HEK293 (cell line): ENCODE measurements at regions not wholly inside any gene's neighbourhood (a gene's known extent, or its start where the extent isn't known, plus 50 kb on each side); places are given as distances from the start of the nearest gene placed in this dataset.

Source experiments
- CTCF ChIA-PET: fragments of 350-600 bp; formaldehyde crosslinking; extraction: SDS; loops from one replicate; lab custom pipeline; 2021; ENCODE audit warnings: antibody characterized with exemption; lab: Yijun Ruan, JAX
- POLR2A ChIA-PET: fragments of 300-600 bp; formaldehyde crosslinking; extraction: SDS; loops from one replicate; lab custom pipeline; 2020; ENCODE audit warnings: antibody characterized with exemption, inconsistent platforms; lab: Yijun Ruan, JAX
- H3K27ac ChIP-seq: fragments of 200-500 bp; sonication (Bioruptor generic); 2 replicates; pipeline ENCODE4 v1.5.1; 2014; ENCODE audit warnings: low read depth, low read length, control low read depth, inconsistent platforms; ENCODE audit errors: extremely low read depth
- H3K36me3 ChIP-seq, 2 experiments: fragments of 200-500 bp in 1 of 2; sonication (Bioruptor generic) in 1 of 2; 1 replicate in 1 of 2; 2 replicates in 1 of 2; pipeline ENCODE4 v1.5.1; 2014 to 2017; ENCODE audit warnings: inconsistent platforms in 2 of 2, low read length in 2 of 2; ENCODE audit not compliant: control insufficient read depth in 2 of 2, insufficient read depth in 1 of 2
- H3K4me1 ChIP-seq: fragments of 200-500 bp; sonication (Bioruptor generic); 2 replicates; pipeline ENCODE4 v1.5.1; 2014; ENCODE audit warnings: mild to moderate bottlenecking, low read length, inconsistent platforms; ENCODE audit not compliant: control insufficient read depth, insufficient read depth
- H3K4me3 ChIP-seq: 2 replicates; pipeline ENCODE4 v1.5.1; 2011; ENCODE audit warnings: low read depth, mild to moderate bottlenecking, control low read depth, low read length, moderate library complexity
- H3K9me3 ChIP-seq: fragments of 200-500 bp; sonication (Bioruptor generic); 2 replicates; pipeline ENCODE4 v1.5.1; 2014; ENCODE audit warnings: low read depth, low read length, inconsistent platforms; ENCODE audit not compliant: control insufficient read depth, insufficient read depth
- GLI2 ChIP-seq: fragments of 450-650 bp; formaldehyde crosslinking; IDR thresholded peaks from 2 replicates; pipeline ENCODE4; 2017; ENCODE audit warnings: missing biosample characterization, missing genetic modification characterization, low read depth, borderline replicate concordance
- GLIS1 ChIP-seq: fragments of 450-650 bp; formaldehyde crosslinking; IDR thresholded peaks from 2 replicates; pipeline ENCODE4 v1.5.1; 2016; ENCODE audit warnings: missing biosample characterization, missing genetic modification characterization
- IKZF3 ChIP-seq: fragments of 450-650 bp; IDR thresholded peaks from 2 replicates; pipeline ENCODE4 v1.5.0; 2018; ENCODE audit warnings: missing biosample characterization, mild to moderate bottlenecking, missing genetic modification characterization, moderate library complexity
- KLF7 ChIP-seq: fragments of 450-650 bp; formaldehyde crosslinking; IDR thresholded peaks from 2 replicates; pipeline ENCODE4 v1.5.1; 2016; ENCODE audit warnings: missing biosample characterization, missing genetic modification characterization, borderline replicate concordance
- OSR2 ChIP-seq: fragments of 450-650 bp; formaldehyde crosslinking; IDR thresholded peaks from 2 replicates; pipeline ENCODE4 v1.5.1; 2016; ENCODE audit warnings: missing biosample characterization, missing genetic modification characterization
- TSHZ1 ChIP-seq: fragments of 450-650 bp; formaldehyde crosslinking; IDR thresholded peaks from 2 replicates; pipeline ENCODE4 v1.5.1; 2016; ENCODE audit warnings: missing biosample characterization, missing genetic modification characterization, borderline replicate concordance
- ZNF274 ChIP-seq, 2 experiments: fragments of 200-500 bp in 1 of 2; fragments of 450-650 bp in 1 of 2; sonication (Bioruptor generic) in 1 of 2; formaldehyde crosslinking in 1 of 2; IDR thresholded peaks; 2 replicates each; pipeline versions ENCODE4 v1.5.1 to v1.6.1; 2014 to 2016; ENCODE audit warnings: borderline replicate concordance in 1 of 2, inconsistent platforms in 1 of 2, low read length in 1 of 2, missing biosample characterization in 1 of 2, missing genetic modification characterization in 1 of 2
- ZNF404 ChIP-seq: fragments of 450-650 bp; formaldehyde crosslinking; IDR thresholded peaks from 2 replicates; pipeline ENCODE4 v1.5.1; 2017; ENCODE audit warnings: missing biosample characterization, missing genetic modification characterization
- ZNF510 ChIP-seq: fragments of 450-650 bp; formaldehyde crosslinking; IDR thresholded peaks from 2 replicates; pipeline ENCODE4 v1.5.1; 2018; ENCODE audit warnings: mild to moderate bottlenecking, missing genetic modification characterization, missing biosample characterization; ENCODE audit not compliant: insufficient replicate concordance
- ZNF513 ChIP-seq: fragments of 450-650 bp; IDR thresholded peaks from 2 replicates; pipeline ENCODE4 v1.5.1; 2018; ENCODE audit warnings: missing biosample characterization, missing genetic modification characterization
- ZNF580 ChIP-seq: fragments of 450-650 bp; formaldehyde crosslinking; IDR thresholded peaks from 2 replicates; pipeline ENCODE4 v1.5.1; 2016; ENCODE audit warnings: missing biosample characterization, missing genetic modification characterization
- ZNF585B ChIP-seq: fragments of 450-650 bp; formaldehyde crosslinking; IDR thresholded peaks from 2 replicates; pipeline ENCODE4 v1.5.1; 2016; ENCODE audit warnings: missing biosample characterization, missing genetic modification characterization
- ZNF600 ChIP-seq: fragments of 450-650 bp; formaldehyde crosslinking; IDR thresholded peaks from 2 replicates; pipeline ENCODE4 v1.5.1; 2016; ENCODE audit warnings: missing biosample characterization, missing genetic modification characterization
- TF ChIP-seq, protein P1 (sequence below): fragments of 450-650 bp; formaldehyde crosslinking; conservative IDR thresholded peaks from 2 replicates; pipeline ENCODE4 v1.5.1; 2016; ENCODE audit warnings: low read depth, missing biosample characterization, missing genetic modification characterization
- TF ChIP-seq, protein P2 (sequence below): fragments of 450-650 bp; IDR thresholded peaks from 2 replicates; pipeline ENCODE4 v1.5.1; 2018; ENCODE audit warnings: missing biosample characterization, mild to moderate bottlenecking, missing genetic modification characterization
- TF ChIP-seq, protein P3 (sequence below): fragments of 450-650 bp; formaldehyde crosslinking; IDR thresholded peaks from 2 replicates; pipeline ENCODE4 v1.5.1; 2017; ENCODE audit warnings: missing biosample characterization, mild to moderate bottlenecking, missing genetic modification characterization, moderate library complexity
- TF ChIP-seq, protein P4 (sequence below): fragments of 450-650 bp; formaldehyde crosslinking; IDR thresholded peaks from 2 replicates; pipeline ENCODE4 v1.5.1; 2016; ENCODE audit warnings: missing biosample characterization, missing genetic modification characterization, borderline replicate concordance

- TF ChIP-seq, protein P1, sequence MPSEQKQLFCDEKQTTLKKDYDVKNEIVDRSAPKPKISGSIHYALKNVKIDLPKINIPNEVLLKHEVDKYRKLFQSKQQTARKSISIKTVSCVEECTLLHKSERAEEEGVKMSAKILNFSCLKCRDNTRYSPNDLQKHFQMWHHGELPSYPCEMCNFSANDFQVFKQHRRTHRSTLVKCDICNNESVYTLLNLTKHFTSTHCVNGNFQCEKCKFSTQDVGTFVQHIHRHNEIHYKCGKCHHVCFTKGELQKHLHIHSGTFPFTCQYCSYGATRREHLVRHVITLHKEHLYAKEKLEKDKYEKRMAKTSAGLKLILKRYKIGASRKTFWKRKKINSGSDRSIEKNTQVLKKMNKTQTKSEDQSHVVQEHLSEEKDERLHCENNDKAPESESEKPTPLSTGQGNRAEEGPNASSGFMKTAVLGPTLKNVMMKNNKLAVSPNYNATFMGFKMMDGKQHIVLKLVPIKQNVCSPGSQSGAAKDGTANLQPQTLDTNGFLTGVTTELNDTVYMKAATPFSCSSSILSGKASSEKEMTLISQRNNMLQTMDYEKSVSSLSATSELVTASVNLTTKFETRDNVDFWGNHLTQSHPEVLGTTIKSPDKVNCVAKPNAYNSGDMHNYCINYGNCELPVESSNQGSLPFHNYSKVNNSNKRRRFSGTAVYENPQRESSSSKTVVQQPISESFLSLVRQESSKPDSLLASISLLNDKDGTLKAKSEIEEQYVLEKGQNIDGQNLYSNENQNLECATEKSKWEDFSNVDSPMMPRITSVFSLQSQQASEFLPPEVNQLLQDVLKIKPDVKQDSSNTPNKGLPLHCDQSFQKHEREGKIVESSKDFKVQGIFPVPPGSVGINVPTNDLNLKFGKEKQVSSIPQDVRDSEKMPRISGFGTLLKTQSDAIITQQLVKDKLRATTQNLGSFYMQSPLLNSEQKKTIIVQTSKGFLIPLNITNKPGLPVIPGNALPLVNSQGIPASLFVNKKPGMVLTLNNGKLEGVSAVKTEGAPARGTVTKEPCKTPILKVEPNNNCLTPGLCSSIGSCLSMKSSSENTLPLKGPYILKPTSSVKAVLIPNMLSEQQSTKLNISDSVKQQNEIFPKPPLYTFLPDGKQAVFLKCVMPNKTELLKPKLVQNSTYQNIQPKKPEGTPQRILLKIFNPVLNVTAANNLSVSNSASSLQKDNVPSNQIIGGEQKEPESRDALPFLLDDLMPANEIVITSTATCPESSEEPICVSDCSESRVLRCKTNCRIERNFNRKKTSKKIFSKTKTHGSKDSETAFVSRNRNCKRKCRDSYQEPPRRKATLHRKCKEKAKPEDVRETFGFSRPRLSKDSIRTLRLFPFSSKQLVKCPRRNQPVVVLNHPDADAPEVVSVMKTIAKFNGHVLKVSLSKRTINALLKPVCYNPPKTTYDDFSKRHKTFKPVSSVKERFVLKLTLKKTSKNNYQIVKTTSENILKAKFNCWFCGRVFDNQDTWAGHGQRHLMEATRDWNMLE (tag by site-specific recombination), result no peak
- TF ChIP-seq ZNF274 (IDR thresholded peaks at IDR 0.05; ENCODE audit: low read length), result no peak
- TF ChIP-seq ZNF274 (tag by site-specific recombination; IDR thresholded peaks at IDR 0.05; ENCODE audit: borderline replicate concordance), result no peak
- no peak for TF ChIP-seq OSR2 (tag by site-specific recombination)
- TF ChIP-seq ZNF580 (tag by site-specific recombination), result no peak
- no peak for TF ChIP-seq GLI2 (tag by site-specific recombination)
- no peak for TF ChIP-seq ZNF510 (tag by site-specific recombination)
- TF ChIP-seq, protein P2, sequence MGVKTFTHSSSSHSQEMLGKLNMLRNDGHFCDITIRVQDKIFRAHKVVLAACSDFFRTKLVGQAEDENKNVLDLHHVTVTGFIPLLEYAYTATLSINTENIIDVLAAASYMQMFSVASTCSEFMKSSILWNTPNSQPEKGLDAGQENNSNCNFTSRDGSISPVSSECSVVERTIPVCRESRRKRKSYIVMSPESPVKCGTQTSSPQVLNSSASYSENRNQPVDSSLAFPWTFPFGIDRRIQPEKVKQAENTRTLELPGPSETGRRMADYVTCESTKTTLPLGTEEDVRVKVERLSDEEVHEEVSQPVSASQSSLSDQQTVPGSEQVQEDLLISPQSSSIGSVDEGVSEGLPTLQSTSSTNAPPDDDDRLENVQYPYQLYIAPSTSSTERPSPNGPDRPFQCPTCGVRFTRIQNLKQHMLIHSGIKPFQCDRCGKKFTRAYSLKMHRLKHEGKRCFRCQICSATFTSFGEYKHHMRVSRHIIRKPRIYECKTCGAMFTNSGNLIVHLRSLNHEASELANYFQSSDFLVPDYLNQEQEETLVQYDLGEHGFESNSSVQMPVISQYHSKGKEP (tag by site-specific recombination), result no peak
- no peak for TF ChIP-seq GLIS1
Measured at GRCh38 chr2:200218645-200219044, 87.8 kb upstream of the SPATS2L start (continued).

GRCh38 chr2:200219309-200220113 is 87.0 kb upstream of the SPATS2L start:
- Histone ChIP-seq H3K4me3 (no peak overlapping the region), H3K9me3 (no peaks in the 10 kb centered on the region), H3K27ac (no peak overlapping the region), H3K36me3 (no peaks in the 10 kb centered on the region), H3K4me1 (no peaks in the 10 kb centered on the region)
- CTCF ChIA-PET, result no interaction called here
- TF ChIP-seq, protein P3, sequence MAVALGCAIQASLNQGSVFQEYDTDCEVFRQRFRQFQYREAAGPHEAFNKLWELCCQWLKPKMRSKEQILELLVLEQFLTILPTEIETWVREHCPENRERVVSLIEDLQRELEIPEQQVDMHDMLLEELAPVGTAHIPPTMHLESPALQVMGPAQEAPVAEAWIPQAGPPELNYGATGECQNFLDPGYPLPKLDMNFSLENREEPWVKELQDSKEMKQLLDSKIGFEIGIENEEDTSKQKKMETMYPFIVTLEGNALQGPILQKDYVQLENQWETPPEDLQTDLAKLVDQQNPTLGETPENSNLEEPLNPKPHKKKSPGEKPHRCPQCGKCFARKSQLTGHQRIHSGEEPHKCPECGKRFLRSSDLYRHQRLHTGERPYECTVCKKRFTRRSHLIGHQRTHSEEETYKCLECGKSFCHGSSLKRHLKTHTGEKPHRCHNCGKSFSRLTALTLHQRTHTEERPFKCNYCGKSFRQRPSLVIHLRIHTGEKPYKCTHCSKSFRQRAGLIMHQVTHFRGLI (tag by site-specific recombination), result no peak
- TF ChIP-seq ZNF513 (tag by site-specific recombination), result no peak
- no peak for TF ChIP-seq TSHZ1 (tag by site-specific recombination)
- no peak for TF ChIP-seq ZNF585B (tag by site-specific recombination)
- no peak for TF ChIP-seq KLF7
- no peak for TF ChIP-seq ZNF600 (tag by site-specific recombination)
- TF ChIP-seq, protein P4, sequence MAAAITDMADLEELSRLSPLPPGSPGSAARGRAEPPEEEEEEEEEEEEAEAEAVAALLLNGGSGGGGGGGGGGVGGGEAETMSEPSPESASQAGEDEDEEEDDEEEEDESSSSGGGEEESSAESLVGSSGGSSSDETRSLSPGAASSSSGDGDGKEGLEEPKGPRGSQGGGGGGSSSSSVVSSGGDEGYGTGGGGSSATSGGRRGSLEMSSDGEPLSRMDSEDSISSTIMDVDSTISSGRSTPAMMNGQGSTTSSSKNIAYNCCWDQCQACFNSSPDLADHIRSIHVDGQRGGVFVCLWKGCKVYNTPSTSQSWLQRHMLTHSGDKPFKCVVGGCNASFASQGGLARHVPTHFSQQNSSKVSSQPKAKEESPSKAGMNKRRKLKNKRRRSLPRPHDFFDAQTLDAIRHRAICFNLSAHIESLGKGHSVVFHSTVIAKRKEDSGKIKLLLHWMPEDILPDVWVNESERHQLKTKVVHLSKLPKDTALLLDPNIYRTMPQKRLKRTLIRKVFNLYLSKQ (tag by site-specific recombination), result no peak
- no peak for TF ChIP-seq IKZF3
- no peak for TF ChIP-seq ZNF404
- POLR2A ChIA-PET, result interaction anchor here (0.6 kb wide), 1 partner anchor 485 kb away, joined by 6 read pairs; no protein-coding TSS in a partner anchor
